Skeletal muscle cell (primary cell): ENCODE measurements at regions not wholly inside any gene's neighbourhood (a gene's known extent, or its start where the extent isn't known, plus 50 kb on each side); places are given as distances from the start of the nearest gene placed in this dataset.

Source experiments
- DNase-seq: peaks from one replicate; pipeline ENCODE4 v3.0.0-alpha.2; 2010; ENCODE audit warnings: low read depth
- H3K4me3 ChIP-seq: 2 replicates; pipeline ENCODE4 v1.5.1; 2011; ENCODE audit warnings: low read depth, mild to moderate bottlenecking, control low read depth, low read length, moderate library complexity

GRCh38 chr13:71962735-71963134 is 95.7 kb upstream of the DACH1 start:
- no peak for DNase-seq
- no peak overlapping the region for H3K4me3 ChIP-seq

GRCh38 chr13:71962126-71962525 is 95.1 kb upstream of the DACH1 start:
- no peak overlapping the region for H3K4me3 ChIP-seq
- no peak for DNase-seq

- DNase-seq = no peak
- no peak overlapping the region for H3K4me3 ChIP-seq
Measured at GRCh38 chr13:71949441-71949840, 82.4 kb upstream of the DACH1 start.

- no peak overlapping the region for H3K4me3 ChIP-seq
- DNase-seq = no peak
Measured at GRCh38 chr13:71939186-71939585, 72.2 kb upstream of the DACH1 start.

GRCh38 chr13:71935166-71935840 is 68.3 kb upstream of the DACH1 start:
- H3K4me3 ChIP-seq = no peak overlapping the region

GRCh38 chr13:71924931-71925330 is 57.9 kb upstream of the DACH1 start:
- no peak overlapping the region for H3K4me3 ChIP-seq
- DNase-seq = no peak

More at GRCh38 chr13:71935166-71935840, 68.3 kb upstream of the DACH1 start:
- DNase-seq = no peak

- H3K4me3 ChIP-seq = no peak overlapping the region
- DNase-seq = no peak
Measured at GRCh38 chr13:71922194-71922593, 55.2 kb upstream of the DACH1 start.
